Hematopoietic multipotent progenitor cell treated with erythropoietin and hydrocortisone succinate and interleukin-3 and kit ligand, for 4 days (in vitro differentiated cells): ENCODE measurements at regions not wholly inside any gene's neighbourhood (a gene's known extent, or its start where the extent isn't known, plus 50 kb on each side); places are given as distances from the start of the nearest gene placed in this dataset.

Experiments
- DNase-seq: peaks from one replicate; pipeline ENCODE4 v3.0.0-alpha.2; 2015

GRCh38 chr2:41821167-41821566, 226.7 kb upstream of the PKDCC start:
- DNase-seq, result no peak

- DNase-seq, result no peak
Measured at GRCh38 chr2:41826921-41827320, 220.9 kb upstream of the PKDCC start.

- DNase-seq, result no peak
Measured at GRCh38 chr2:41827354-41827971, 220.4 kb upstream of the PKDCC start.

- DNase-seq, result no peak
Measured at GRCh38 chr2:41828052-41828643, 219.7 kb upstream of the PKDCC start.

- no peak for DNase-seq
Measured at GRCh38 chr2:41829052-41829451, 218.8 kb upstream of the PKDCC start.

- peak; percentile 54 for DNase-seq
Measured at GRCh38 chr2:41830600-41830999, 217.2 kb upstream of the PKDCC start.

- DNase-seq, result no peak
Measured at GRCh38 chr2:41832218-41832617, 215.6 kb upstream of the PKDCC start.

GRCh38 chr2:41835401-41835800, 212.4 kb upstream of the PKDCC start:
- DNase-seq, result no peak

GRCh38 chr2:41836948-41837347, 210.9 kb upstream of the PKDCC start:
- DNase-seq, result peak; percentile 77

GRCh38 chr2:41837610-41838009, 210.2 kb upstream of the PKDCC start:
- no peak for DNase-seq

GRCh38 chr2:41840702-41841551, 206.9 kb upstream of the PKDCC start:
- DNase-seq, result peak; percentile 97

GRCh38 chr2:41846962-41847361, 200.9 kb upstream of the PKDCC start:
- no peak for DNase-seq

- DNase-seq, result no peak
Measured at GRCh38 chr2:41847744-41848441, 199.9 kb upstream of the PKDCC start.

GRCh38 chr2:41851554-41851953, 196.3 kb upstream of the PKDCC start:
- DNase-seq, result no peak

GRCh38 chr2:41853427-41854191, 194.2 kb upstream of the PKDCC start:
- peak; percentile 53 for DNase-seq

GRCh38 chr2:41854227-41854626, 193.6 kb upstream of the PKDCC start:
- DNase-seq, result no peak

GRCh38 chr2:41856946-41857345, 190.9 kb upstream of the PKDCC start:
- no peak for DNase-seq

GRCh38 chr2:41859615-41860514, 188.0 kb upstream of the PKDCC start:
- DNase-seq, result no peak

- DNase-seq, result no peak
Measured at GRCh38 chr2:41863062-41863461, 184.8 kb upstream of the PKDCC start.

- no peak for DNase-seq
Measured at GRCh38 chr2:41865263-41865662, 182.6 kb upstream of the PKDCC start.

GRCh38 chr2:41867553-41867952, 180.3 kb upstream of the PKDCC start:
- DNase-seq, result no peak
